Inflammatory macrophage treated with lipopolysaccharide for 1 hour (primary cell): ENCODE measurements at regions not wholly inside any gene's neighbourhood (a gene's known extent, or its start where the extent isn't known, plus 50 kb on each side); places are given as distances from the start of the nearest gene placed in this dataset.
"Not testable (repeated sequence)": the region's sequence is repeated elsewhere in the genome, so short reads cannot be mapped to it uniquely, and the experiment has no call there.

ENCODE experiments used
- DNase-seq, 2 donors: peaks; one replicate each; pipeline ENCODE4 v3.0.0-alpha.2; 2020 to 2022

DNA sequence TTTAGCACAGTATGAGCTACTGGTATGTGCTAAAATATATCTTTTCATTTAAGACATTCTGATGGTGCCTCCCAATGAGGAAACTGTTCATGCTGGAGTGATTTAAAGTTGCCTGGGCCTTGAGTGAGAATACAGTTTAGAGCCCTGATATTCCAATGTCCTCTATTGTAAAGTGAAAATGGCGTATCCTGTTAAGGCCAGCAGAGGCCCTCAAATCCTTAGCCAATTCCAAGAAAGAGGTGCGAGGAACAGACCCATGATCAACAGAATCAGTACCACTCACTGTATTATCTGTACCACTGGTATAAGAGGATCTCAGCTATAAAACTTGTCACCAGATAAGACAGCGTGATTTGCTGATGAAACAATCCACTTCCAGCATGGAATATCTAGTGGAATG, 273.1 kb upstream of the SLITRK5 start:
- DNase-seq = no peak

DNA sequence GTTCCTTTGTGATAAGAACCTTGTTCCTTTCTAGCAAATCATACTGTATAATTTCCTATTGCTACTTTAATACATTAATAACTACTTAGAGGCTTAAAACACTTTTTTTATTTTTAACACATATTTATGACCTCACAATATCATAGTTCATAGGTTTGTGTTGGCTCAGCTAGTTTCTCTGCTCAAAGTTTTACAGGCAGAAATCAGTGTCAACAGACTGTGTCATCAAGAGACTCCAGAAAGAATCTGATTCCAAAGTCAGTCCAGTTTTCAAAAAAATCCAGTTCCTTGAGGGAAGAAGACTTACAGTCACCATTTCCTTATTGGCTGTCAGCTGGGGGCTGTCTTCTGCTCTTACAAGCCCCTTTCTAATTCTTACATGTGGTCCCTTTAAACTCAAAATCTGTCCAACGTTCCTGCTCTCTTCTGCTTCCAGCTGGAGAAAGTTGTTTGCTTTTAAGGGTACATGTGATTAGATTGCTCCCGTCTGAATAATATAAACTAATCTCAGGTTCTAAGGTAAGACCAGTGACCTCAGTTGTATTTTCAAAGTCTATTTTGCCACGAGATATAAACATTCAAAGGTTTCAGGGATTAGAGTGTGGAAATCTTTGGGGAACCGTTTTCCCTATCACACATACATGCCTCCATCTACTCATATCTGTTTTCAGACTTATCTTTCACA, 267.3 kb upstream of the SLITRK5 start:
- DNase-seq = no peak

DNA sequence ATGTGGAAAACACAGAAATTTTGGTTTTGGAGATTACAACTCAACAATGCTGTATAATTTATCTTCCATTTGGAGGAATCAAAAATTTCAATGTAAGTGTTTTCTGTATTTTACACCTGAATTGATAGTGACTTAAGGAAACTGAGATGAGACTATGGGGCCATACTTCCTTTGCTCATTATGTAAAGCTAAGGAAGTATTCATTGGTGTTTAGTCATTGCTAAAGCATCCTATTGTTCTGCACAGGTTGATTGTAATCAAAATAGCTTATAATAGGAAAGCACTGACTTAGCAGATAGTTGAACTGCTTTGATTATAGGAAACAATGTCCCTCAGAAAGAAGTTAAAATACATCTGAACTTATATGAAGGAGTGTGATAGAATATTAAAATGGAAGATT, 244.4 kb upstream of the SLITRK5 start:
- DNase-seq = no peak

DNA sequence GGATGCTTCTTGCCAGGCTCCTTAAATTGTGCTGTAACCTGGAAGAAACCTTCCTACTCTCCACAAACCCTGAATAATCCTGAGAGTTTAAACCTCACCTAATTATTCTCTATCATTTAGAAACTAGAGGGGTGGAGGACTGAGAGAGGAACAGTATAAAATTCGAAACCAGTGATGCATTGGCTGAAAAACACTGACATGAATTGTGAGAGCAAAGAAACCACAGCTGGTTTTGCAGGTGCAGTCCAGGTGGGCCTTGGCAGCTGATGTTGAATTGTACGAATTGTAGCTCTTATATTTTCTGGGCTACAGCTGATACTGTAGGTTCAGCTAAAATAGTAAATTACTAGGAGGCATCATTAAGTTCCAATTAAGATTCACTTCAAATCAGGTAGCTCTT, 227.0 kb upstream of the SLITRK5 start:
- no peak for DNase-seq

DNA sequence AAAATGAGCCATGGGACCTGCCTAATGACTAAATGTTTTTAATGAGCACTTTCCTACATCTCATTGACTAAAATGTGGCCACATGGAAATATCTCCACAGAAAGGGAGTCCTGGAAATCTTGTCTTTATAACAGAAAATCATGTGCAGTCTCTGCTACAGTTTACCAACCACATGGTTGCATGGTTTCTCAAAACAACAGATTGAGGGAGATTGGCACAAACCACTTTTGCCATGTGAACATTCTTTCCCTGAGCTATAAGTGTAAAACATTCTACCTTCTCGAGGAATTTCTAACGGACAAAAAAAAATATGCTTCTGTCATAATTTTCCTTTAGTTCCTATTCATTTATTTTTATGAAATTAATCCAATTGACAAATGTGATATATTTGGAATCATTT, 218.9 kb upstream of the SLITRK5 start:
- no peak for DNase-seq

DNA sequence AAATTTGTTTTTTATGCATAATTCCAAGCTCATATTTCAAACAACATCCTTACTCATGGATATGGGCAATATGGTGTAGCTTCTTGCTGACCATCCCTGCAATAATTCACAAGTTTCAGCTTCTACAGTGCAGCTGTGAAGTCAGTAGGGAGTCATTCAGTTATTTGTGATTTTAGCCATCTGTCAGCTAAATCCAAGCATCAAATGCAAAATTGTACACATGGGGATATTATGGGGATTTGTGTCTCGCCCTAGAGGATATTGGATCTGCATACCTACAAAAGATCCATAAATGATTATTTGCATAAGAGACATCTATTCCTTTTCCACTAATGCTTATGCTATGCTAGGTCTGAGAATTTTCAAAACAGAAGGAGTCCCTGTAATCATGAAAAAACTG, 217.9 kb upstream of the SLITRK5 start:
- DNase-seq = no peak

DNA sequence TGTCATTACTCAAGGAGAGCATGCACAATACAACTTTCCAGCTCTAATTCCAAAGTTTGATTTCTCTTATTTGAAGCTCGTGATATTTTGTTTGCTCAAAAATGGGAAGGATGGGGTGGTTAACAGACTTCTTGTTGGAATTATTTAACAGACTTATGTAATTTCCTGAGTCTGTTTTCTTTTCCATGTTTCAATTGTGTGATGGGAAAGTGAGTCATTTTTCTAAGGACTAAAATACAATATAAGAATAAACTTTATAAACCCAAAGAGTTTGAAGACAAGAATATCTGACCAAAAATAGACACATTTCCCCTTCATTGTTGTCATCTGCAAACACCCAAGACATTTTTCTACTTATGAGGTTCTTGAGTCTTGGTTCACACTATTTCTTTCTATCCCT, 211.8 kb upstream of the SLITRK5 start:
- no peak for DNase-seq

DNA sequence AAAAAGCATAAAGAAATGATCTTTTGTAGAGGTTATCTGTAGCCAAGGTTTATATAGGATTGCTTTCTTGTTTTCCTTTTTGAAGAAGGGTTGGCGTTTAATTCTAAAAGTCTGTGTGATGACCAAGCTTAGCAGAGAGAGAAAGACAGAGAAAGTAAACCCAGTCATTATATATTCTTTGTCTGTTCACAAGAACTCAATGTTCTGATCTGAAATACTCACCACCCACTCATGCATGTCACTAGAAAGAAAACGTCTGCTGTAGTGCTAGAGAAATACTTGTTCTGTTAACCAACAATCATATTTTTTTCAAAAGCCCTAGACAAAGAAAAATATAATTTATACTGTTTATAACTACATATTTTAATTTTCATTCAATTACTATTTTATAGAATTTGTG, 173.7 kb upstream of the SLITRK5 start:
- DNase-seq = no peak

DNA sequence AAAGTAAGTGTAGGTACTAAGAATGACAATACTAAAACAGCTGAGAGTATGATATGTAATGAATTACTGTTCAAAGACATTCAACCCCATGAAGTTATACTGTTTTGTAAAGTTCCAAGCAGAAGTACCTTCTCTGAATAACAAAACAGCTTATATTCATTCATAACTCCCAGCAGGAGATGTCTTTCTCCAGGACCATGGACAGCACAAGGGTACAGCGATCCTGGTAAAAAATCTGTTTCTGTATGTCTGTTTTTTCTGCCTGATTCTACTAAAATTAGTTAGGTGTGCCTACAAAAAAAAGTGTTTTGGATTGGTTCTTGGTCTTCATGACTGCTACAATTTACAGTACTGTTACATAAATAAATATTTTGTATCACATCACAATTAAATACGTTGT, 172.5 kb upstream of the SLITRK5 start:
- no peak for DNase-seq

DNA sequence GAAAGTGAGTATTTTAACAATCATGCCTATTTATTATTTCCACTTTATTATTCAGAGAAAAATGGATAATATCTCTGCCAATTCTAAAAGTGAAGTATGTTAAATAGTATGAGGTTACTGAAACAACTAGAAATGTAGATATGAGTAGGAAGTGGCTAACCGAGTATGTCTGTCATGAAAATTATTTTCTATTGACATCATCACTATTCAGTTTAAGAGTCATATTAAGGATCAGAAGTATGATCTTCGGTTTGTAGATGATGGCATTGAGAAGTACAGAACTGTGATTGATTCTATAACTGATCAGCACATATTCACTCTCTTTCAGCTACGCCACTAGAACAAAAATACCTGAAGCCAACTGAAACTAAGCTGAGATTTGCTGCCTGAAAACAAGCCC, 146.4 kb upstream of the SLITRK5 start:
- no peak for DNase-seq

DNA sequence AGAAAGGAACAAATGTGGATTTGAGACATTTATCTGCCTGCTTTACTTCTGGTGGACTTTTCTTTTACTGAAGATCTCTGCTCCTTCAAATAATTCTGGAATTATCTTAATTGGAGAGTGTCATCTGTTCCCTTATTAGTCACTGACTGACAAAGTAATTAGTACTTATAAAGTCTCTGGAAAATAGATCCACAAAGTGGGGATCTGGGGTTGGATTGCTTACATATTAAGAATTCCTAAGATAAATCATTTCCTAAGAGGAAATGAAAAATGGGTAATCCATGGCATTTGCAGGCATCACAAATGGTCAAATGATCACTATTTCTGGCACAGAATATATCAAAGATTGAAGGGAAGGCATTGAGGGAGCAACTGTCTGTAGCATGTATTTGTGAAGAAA, 137.4 kb upstream of the SLITRK5 start:
- DNase-seq = no peak

DNA sequence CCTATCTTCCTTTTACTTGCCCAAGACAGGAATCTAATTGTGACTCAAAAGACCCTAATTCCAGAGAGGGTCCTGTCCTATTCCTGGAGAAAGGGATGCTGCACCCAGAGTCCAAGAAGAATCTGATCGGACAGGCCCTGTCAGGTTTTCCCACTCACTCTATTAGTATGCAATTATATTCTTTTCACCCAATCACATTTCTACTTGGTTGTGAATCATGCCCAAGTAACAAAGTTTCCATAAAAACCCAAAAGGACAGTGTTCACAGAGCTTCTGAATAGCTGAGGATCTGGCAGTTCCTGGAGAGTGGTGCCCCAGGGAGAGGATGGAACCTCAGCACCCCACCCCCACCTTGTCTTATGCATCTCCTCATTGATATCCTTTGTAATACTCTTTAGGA, 135.3 kb upstream of the SLITRK5 start:
- DNase-seq = no peak

DNA sequence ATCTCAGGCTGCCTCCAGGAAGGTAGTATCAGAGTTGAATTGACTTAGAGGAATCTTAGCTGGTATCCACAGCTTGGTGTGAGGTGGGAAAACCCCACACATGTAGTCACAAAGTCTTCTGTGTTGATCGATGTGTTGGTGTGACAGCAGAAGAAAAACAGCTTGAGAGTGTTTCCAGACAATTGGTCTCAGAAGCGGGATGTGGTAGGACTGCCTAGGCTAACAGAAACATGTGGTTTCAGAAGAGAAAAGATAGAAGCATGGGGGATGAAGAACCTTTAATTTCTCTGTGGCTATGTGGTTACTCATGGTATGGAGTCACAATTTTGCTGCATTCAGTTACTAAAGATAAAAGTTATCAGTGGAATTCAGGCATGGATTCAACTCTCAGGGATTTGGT, 134.7 kb upstream of the SLITRK5 start:
- no peak for DNase-seq

DNA sequence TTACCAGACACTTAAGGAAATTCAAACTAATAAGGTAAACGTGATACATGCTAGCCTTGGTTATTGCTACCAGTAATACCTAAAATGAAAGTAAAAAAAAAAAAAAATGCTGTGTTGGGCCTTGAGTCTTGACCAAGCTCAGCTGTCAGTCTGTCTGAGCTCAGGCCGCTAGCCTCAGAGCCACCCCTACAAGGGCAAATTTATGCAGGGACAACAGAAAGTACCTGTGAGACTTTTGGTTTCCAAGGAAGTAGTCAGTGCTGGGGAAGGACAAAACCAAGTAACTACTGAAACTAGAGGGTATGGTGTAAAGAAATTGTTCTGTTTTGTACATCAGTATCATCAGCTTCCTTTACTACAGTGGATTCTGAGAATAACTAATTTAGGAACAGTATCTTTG, 134.3 kb upstream of the SLITRK5 start:
- no peak for DNase-seq

DNA sequence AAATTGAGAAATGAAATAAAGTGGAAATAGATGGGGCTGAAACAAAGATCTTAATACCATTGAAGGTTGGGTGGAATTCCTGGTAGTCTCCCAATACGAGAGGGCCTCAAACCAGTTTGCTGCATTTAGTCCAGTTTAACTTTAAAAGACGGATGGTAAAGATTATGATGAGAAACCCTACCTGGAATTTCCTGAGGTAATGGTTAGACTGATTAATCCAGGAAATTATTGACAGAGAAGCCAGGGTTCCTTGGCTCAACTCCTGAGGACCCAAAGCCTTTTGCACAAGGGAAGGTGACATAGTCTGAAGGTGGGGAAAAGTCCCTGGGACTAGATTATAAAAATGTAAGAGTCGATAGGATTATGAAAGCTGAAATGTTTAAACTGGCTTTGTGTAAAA, 133.2 kb upstream of the SLITRK5 start:
- no peak for DNase-seq

DNA sequence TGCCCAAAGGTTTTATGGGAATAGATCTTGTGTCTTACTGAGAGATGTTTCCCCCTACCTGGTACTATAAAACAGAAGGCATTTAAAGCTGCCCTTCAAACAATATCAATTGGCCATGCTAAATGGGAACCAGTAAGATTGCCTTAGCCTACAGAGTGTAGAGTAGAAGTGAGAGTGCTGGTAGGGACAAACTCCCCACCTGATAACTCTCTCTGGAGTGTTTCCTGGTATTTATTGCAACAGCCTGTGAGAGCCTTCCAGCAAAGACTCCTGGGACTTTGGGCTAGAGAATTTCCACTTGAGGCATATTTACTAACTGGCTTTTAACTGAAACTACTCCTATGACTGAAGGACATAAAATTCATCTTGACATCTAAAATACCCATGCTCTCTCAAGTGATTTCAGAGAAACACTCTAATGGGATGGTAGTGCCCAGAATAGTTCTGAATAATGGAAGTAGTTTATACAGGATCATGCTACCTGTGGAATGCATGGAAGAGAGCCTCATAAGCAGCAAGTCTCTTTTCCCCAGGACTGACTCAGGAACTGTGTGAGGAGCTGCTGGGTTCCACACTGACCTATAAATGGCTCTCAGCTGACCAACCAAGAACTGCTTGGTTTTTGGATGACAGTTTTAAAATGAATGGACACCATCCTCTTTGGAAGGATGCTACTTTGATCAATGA, 132.7 kb upstream of the SLITRK5 start:
- DNase-seq = no peak

DNA sequence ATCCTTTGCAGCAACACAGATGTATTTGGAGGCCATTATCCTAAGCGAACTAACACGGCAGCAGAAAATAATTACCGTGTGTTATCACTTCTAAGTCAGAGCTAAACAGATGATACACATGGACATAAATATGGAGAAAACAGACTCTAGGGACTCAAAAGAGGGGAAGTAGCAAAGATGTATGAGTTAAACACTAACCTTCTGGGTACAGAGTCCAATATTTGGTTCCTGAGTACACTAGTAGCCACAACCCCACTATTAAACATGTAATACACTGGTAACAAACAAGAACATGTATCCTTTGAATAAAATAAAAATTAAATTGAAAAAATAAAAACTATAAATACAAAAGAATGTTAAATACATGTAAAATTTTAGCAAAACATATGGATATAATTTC, 118.0 kb upstream of the SLITRK5 start:
- no peak for DNase-seq

DNA sequence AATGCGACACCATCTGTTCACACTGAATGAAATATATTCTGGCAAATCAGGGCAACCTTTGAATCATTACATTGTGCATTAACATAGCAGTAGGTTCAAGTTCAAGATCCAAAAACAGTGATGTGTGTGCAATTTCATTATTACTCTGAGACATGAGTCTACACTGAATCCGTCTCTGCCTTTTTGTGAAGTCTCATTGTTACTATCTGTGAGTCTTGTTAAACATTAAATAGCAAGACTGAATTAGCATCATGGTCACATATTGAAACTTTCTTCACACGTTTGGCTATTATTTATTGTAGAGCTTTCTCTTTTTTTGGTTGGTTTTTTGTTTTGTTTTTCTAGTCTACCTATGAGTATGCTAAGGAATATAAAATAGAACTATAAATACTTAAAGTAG, 117.1 kb upstream of the SLITRK5 start:
- no peak for DNase-seq

DNA sequence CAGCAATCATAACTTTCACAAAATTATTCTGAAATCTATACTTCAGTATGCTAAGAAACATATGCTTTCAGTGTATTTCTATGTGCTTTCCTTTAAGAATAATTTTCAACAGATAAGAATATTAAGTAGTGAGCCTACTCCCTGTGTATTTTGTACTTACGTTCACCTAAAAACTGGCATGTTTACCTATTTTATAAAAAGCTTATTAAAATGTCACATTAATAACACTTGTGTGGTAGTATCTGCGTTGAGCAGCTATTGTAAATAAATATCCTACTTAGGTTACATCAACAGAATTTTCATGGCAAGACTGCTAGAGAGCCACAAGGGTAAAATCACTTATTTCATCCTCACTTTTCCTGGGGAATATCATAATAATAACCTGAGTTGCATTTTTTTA, 113.4 kb upstream of the SLITRK5 start:
- DNase-seq = no peak

DNA sequence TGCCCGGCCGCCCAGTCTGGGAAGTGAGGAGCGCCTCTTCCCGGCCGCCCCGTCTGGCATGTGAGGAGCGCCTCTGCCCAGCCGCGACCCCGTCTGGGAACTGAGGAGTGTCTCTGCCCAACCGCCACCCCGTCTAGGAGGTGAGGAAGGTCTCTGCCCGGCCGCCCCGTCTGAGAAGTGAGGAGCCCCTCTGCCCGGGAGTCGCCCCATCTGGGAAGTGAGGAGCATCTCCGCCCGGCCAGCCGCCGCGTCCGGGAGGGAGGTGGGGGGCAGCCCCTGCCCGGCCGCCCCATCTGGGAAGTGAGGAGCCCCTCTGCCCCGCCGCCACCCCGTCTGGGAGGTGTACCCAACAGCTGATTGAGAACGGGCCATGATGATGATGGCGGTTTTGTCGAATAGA, 109.6 kb upstream of the SLITRK5 start:
- not testable (repeated sequence) for DNase-seq

DNA sequence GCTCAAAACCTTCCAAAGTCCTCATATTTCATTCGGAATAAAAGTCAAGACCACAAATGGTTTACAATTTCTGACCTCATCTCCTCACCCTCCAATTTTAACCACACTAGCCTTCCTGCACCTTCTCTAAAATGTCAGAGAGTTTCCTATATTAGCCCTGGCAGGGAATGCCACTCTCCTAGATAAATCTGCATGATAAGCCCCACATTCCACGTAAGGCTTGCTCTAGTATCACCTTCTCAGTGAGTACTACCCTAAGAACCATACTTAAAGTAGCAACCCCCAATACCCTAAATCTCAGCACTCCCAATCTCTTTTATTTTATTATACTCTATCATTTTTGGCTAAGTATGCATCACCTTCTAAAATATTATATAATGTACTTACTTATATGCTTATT, 100.5 kb upstream of the SLITRK5 start:
- DNase-seq = no peak

DNA sequence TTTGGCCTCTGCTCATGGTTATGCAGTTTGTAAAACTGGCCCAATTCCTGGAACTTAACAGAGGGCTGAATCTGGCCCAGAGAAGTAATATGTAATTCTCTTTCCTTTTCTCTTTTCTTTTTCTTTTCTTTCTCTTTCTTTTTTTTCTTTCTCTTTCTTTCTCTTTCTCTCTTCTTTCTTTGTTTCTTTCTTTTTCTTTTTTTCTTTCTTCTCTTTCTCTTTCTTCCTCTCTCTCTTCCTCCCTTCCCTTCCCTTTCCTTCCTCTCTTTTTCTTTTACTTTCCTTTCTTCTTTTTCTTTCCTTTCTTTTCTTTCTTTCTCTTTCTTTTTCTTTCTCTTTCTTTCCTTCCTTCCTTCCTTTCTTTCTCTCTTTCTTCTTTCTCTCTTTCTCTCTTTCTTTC, 88.8 kb upstream of the SLITRK5 start:
- no peak for DNase-seq

DNA sequence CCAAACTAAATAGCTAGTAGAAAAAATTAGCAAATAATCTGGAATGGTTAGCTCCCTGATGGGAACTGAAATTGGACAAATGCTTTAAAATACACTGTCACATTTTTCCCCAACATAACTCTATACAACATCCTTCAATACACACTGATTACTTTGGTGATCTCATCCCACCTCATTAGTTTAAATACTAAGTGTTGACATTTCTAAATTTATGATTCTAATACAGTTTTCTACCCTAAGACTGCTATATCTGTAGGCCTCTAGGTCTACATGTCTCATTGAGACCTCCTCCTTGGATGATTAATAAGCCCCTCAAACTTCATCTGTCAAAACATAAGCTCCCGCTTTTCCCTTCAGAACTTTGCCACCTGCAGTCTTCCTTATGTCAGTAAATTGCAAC, 80.7 kb upstream of the SLITRK5 start:
- no peak for DNase-seq

DNA sequence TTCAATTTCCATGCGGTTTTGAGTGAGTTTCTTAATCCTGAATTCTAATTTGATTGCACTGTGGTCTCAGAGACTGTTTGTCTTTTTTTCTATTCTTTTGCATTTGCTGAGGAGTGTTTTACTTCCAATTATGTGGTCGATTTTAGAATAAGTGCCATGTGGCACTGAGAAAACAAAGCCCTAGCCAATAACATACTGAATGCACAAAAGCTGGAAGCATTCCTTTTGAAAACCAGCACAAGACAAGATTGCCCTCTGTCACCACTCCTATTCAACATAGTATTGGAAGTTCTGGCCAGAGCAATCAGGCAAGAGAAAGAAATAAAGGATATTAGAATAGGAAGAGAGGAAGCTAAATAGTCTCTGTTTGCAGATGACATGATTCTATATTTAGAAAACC, 66.7 kb upstream of the SLITRK5 start:
- DNase-seq = not testable (repeated sequence)

DNA sequence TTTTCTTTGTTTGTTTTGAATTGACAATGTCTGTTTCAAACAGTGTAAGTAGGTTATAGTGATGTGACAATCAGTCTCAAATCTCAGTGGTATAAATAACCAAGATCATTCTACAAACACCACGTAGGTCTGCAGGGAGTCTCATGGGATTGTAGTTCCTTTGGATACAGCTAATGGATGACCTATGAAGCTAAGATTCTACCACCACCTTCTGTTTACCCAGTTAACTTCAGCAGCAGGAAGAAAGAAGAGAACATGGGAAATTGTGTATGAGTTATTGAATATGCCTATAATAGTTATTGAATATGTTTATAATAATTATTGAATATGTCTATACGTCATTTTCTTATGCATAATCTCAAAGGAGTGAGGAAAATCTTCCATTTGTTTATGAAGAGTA, 63.9 kb upstream of the SLITRK5 start:
- no peak for DNase-seq
